Liver (tissue), 8 donors: ENCODE measurements at regions not wholly inside any gene's neighbourhood (a gene's known extent, or its start where the extent isn't known, plus 50 kb on each side); places are given as distances from the start of the nearest gene placed in this dataset.

Source experiments
- DNase-seq: peaks from one replicate; pipeline ENCODE4 v3.0.0-alpha.2; 2017; ENCODE audit warnings: low spot score
- H3K27ac ChIP-seq, 2 donors: one replicate each; pipeline ENCODE4 v1.7.0; 2013; ENCODE audit warnings: inconsistent platforms in 2 of 2, low read length in 2 of 2, control low read depth in 1 of 2, low read depth in 1 of 2, mild to moderate bottlenecking in 1 of 2
- H3K27me3 ChIP-seq, 4 donors: one replicate each; pipeline versions ENCODE4 v1.6.1 to v1.7.0; 2013; ENCODE audit warnings: low read length in 3 of 4, inconsistent platforms in 1 of 4, mild to moderate bottlenecking in 1 of 4, moderate library complexity in 1 of 4; ENCODE audit not compliant: control insufficient read depth in 4 of 4, insufficient read depth in 4 of 4
- H3K36me3 ChIP-seq, 4 donors: one replicate each; pipeline versions ENCODE4 v1.6.1 to v1.7.0; 2013; ENCODE audit warnings: low read length in 3 of 4, mild to moderate bottlenecking in 3 of 4, low read depth in 1 of 4, moderate library complexity in 1 of 4; ENCODE audit not compliant: control insufficient read depth in 4 of 4, insufficient read depth in 3 of 4
- H3K4me1 ChIP-seq, 4 donors: one replicate each; pipeline versions ENCODE4 v1.6.1 to v1.7.0; 2013; ENCODE audit warnings: low read length in 3 of 4, mild to moderate bottlenecking in 3 of 4, moderate library complexity in 1 of 4; ENCODE audit not compliant: control insufficient read depth in 4 of 4, insufficient read depth in 4 of 4
- H3K4me3 ChIP-seq, 3 donors: one replicate each; pipeline versions ENCODE4 v1.6.1 to v1.7.0; 2013; ENCODE audit warnings: low read length in 3 of 3, control low read depth in 1 of 3, low read depth in 1 of 3, mild to moderate bottlenecking in 1 of 3
- H3K9ac ChIP-seq, 2 donors: one replicate each; pipeline ENCODE4 v1.7.0; 2013; ENCODE audit warnings: low read length in 2 of 2, mild to moderate bottlenecking in 2 of 2, moderate library complexity in 2 of 2, control low read depth in 1 of 2, low read depth in 1 of 2
- H3K9me3 ChIP-seq, 4 donors: one replicate each; pipeline versions ENCODE4 v1.6.1 to v1.7.0; 2013; ENCODE audit warnings: low read length in 3 of 4; ENCODE audit not compliant: control insufficient read depth in 4 of 4
- EGR1 ChIP-seq, 2 donors: IDR thresholded peaks; 2 replicates each; pipeline ENCODE4 v1.6.1; 2016 to 2018; ENCODE audit warnings: antibody characterized with exemption in 2 of 2, low read depth in 2 of 2
- FOXA1 ChIP-seq: IDR thresholded peaks from 2 replicates; pipeline ENCODE4 v1.6.1; 2016; ENCODE audit warnings: antibody characterized with exemption
- FOXA2 ChIP-seq: IDR thresholded peaks from 2 replicates; pipeline ENCODE4 v1.6.1; 2016; ENCODE audit warnings: antibody characterized with exemption
- GABPA ChIP-seq, 2 donors: IDR thresholded peaks in 1 of 2; conservative IDR thresholded peaks in 1 of 2; 2 replicates each; pipeline ENCODE4 v1.6.1; 2016; ENCODE audit warnings: antibody characterized with exemption in 2 of 2, mild to moderate bottlenecking in 1 of 2, moderate library complexity in 1 of 2
- HNF4A ChIP-seq, 2 donors: conservative IDR thresholded peaks; 2 replicates each; pipeline ENCODE4 v1.6.1; 2016; ENCODE audit warnings: antibody characterized with exemption in 2 of 2, mild to moderate bottlenecking in 2 of 2
- HNF4G ChIP-seq: IDR thresholded peaks from 2 replicates; pipeline ENCODE4 v1.6.1; 2016; ENCODE audit warnings: antibody characterized with exemption
- JUND ChIP-seq, 2 donors: IDR thresholded peaks; 2 replicates each; pipeline ENCODE4 v1.6.1; 2016; ENCODE audit warnings: antibody characterized with exemption in 2 of 2
- NR2F2 ChIP-seq: IDR thresholded peaks from 2 replicates; pipeline ENCODE4 v1.6.1; 2016; ENCODE audit warnings: antibody characterized with exemption
- RAD21 ChIP-seq, 2 donors: IDR thresholded peaks; 2 replicates each; pipeline ENCODE4 v1.6.1; 2016; ENCODE audit warnings: antibody characterized with exemption in 2 of 2, mild to moderate bottlenecking in 2 of 2
- RXRA ChIP-seq, 2 donors: IDR thresholded peaks; 2 replicates each; pipeline ENCODE4 v1.6.1; 2017 to 2018; ENCODE audit warnings: antibody characterized with exemption in 2 of 2, mild to moderate bottlenecking in 1 of 2
- SP1 ChIP-seq: IDR thresholded peaks from 2 replicates; pipeline ENCODE4 v1.6.1; 2018; ENCODE audit warnings: antibody characterized with exemption, mild to moderate bottlenecking
- TAF1 ChIP-seq: conservative IDR thresholded peaks from 2 replicates; pipeline ENCODE4 v1.6.1; 2016; ENCODE audit warnings: antibody characterized with exemption, mild to moderate bottlenecking
- YY1 ChIP-seq: IDR thresholded peaks from 2 replicates; pipeline ENCODE4 v1.6.1; 2016; ENCODE audit warnings: antibody characterized with exemption, mild to moderate bottlenecking
- WGBS: extraction: QIAGEN DNeasy Blood & Tissue Kit; methylation state at CpG from one replicate; pipeline ENCODE4 v1.1.7; 2013; 5-methylcytosine and 5-hydroxymethylcytosine counted together
- TF ChIP-seq, protein P1 (sequence below): fragments of 150-350 bp; IDR thresholded peaks from 2 replicates; pipeline ENCODE4 v1.5.1; 2017; ENCODE audit warnings: improper control_type of control experiment, low read depth, low read length; ENCODE audit not compliant: missing input control
- TF ChIP-seq, protein P2 (sequence below): IDR thresholded peaks from 2 replicates; pipeline ENCODE4 v1.6.1; 2016; ENCODE audit warnings: antibody characterized with exemption
- TF ChIP-seq, protein P3 (sequence below): IDR thresholded peaks from 2 replicates; pipeline ENCODE4 v1.6.1; 2016; ENCODE audit warnings: antibody characterized with exemption, mild to moderate bottlenecking
- TF ChIP-seq, protein P4 (sequence below): IDR thresholded peaks from 2 replicates; pipeline ENCODE4 v1.6.1; 2016; ENCODE audit warnings: antibody characterized with exemption
- TF ChIP-seq, protein P5 (sequence below): IDR thresholded peaks from 2 replicates; pipeline ENCODE4 v1.6.1; 2016; ENCODE audit warnings: antibody characterized with exemption
- donor health status: healthy.
- donor health status: healthy.
- donor health status: healthy.
- donor health status: healthy.
- donor health status: healthy.

DNA sequence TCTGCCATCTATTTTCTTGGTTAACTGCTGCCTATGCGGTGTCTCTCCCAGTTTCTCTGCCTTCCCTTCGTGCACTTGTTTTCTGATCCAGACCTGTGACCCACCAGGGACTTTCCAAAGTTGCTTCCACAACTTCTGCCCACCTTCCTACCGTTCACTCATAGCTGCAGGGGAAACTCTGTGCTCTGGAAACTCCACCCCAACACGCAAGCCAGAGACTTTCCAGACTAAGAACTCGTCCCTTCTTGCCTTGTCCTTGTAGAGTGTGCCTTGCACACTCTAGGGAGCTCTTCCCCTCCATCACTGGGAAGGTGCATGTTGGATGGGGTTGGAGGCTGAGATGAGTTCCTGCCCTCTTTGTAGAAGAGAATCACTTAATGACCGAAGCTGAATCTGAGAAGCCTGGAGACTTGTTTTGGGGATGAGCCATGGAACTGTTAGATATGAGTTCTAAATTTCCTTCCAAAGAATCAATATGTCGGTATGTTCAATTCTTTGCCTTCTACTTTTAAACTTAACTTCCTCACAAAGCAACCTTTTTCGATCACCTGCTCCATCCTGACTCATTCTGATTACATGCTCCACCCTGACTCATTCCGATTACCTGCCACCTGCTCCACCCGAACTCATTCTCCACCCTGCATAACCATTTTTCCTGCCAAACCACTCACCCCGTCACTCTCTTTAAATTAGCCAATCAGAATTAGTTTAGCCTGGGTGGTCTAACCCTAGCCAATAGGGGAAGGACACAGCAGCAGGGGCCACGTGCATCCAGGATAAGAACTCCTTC lies 82.1 kb upstream of the CAPRIN2 start:
- Histone ChIP-seq H3K27me3 (peaks cover 0 to 3% (median 0%) of the 10 kb centered on the region in 4 donors), H3K4me1 (no peaks in the 10 kb centered on the region), H3K4me3 (no peak overlapping the region), H3K36me3 (no peaks in the 10 kb centered on the region), H3K27ac (no peak overlapping the region), H3K9me3 (no peaks in the 10 kb centered on the region), H3K9ac (no peak overlapping the region)
- WGBS = 75% methylated on average over 12 of the region's 12 CpGs
- no peak for DNase-seq
- no peak for TF ChIP-seq RAD21 (IDR thresholded peaks at IDR 0.05)
- TF ChIP-seq SP1 = no peak
- TF ChIP-seq, protein P1, sequence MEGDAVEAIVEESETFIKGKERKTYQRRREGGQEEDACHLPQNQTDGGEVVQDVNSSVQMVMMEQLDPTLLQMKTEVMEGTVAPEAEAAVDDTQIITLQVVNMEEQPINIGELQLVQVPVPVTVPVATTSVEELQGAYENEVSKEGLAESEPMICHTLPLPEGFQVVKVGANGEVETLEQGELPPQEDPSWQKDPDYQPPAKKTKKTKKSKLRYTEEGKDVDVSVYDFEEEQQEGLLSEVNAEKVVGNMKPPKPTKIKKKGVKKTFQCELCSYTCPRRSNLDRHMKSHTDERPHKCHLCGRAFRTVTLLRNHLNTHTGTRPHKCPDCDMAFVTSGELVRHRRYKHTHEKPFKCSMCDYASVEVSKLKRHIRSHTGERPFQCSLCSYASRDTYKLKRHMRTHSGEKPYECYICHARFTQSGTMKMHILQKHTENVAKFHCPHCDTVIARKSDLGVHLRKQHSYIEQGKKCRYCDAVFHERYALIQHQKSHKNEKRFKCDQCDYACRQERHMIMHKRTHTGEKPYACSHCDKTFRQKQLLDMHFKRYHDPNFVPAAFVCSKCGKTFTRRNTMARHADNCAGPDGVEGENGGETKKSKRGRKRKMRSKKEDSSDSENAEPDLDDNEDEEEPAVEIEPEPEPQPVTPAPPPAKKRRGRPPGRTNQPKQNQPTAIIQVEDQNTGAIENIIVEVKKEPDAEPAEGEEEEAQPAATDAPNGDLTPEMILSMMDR = no peak
- no peak for TF ChIP-seq GABPA (IDR thresholded peaks at IDR 0.05 in 1 of 2, conservative IDR thresholded peaks at IDR 0.05 in 1 of 2)
- TF ChIP-seq, protein P2, sequence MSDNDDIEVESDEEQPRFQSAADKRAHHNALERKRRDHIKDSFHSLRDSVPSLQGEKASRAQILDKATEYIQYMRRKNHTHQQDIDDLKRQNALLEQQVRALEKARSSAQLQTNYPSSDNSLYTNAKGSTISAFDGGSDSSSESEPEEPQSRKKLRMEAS = no peak
- TF ChIP-seq, protein P3, sequence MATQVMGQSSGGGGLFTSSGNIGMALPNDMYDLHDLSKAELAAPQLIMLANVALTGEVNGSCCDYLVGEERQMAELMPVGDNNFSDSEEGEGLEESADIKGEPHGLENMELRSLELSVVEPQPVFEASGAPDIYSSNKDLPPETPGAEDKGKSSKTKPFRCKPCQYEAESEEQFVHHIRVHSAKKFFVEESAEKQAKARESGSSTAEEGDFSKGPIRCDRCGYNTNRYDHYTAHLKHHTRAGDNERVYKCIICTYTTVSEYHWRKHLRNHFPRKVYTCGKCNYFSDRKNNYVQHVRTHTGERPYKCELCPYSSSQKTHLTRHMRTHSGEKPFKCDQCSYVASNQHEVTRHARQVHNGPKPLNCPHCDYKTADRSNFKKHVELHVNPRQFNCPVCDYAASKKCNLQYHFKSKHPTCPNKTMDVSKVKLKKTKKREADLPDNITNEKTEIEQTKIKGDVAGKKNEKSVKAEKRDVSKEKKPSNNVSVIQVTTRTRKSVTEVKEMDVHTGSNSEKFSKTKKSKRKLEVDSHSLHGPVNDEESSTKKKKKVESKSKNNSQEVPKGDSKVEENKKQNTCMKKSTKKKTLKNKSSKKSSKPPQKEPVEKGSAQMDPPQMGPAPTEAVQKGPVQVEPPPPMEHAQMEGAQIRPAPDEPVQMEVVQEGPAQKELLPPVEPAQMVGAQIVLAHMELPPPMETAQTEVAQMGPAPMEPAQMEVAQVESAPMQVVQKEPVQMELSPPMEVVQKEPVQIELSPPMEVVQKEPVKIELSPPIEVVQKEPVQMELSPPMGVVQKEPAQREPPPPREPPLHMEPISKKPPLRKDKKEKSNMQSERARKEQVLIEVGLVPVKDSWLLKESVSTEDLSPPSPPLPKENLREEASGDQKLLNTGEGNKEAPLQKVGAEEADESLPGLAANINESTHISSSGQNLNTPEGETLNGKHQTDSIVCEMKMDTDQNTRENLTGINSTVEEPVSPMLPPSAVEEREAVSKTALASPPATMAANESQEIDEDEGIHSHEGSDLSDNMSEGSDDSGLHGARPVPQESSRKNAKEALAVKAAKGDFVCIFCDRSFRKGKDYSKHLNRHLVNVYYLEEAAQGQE = no peak
- TF ChIP-seq NR2F2 = no peak
- TF ChIP-seq FOXA2 = no peak
- TF ChIP-seq HNF4G = no peak
- TF ChIP-seq YY1 = no peak
- no peak for TF ChIP-seq EGR1 (IDR thresholded peaks at IDR 0.05; ENCODE audit: low read depth in 2 of 2)
- no peak for TF ChIP-seq FOXA1
- no peak for TF ChIP-seq JUND (IDR thresholded peaks at IDR 0.05)
- TF ChIP-seq RXRA (IDR thresholded peaks at IDR 0.05) = no peak
- TF ChIP-seq TAF1 = no peak
- TF ChIP-seq, protein P4, sequence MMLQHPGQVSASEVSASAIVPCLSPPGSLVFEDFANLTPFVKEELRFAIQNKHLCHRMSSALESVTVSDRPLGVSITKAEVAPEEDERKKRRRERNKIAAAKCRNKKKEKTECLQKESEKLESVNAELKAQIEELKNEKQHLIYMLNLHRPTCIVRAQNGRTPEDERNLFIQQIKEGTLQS = no peak
- TF ChIP-seq, protein P5, sequence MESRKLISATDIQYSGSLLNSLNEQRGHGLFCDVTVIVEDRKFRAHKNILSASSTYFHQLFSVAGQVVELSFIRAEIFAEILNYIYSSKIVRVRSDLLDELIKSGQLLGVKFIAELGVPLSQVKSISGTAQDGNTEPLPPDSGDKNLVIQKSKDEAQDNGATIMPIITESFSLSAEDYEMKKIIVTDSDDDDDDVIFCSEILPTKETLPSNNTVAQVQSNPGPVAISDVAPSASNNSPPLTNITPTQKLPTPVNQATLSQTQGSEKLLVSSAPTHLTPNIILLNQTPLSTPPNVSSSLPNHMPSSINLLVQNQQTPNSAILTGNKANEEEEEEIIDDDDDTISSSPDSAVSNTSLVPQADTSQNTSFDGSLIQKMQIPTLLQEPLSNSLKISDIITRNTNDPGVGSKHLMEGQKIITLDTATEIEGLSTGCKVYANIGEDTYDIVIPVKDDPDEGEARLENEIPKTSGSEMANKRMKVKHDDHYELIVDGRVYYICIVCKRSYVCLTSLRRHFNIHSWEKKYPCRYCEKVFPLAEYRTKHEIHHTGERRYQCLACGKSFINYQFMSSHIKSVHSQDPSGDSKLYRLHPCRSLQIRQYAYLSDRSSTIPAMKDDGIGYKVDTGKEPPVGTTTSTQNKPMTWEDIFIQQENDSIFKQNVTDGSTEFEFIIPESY = no peak
- TF ChIP-seq HNF4A (conservative IDR thresholded peaks at IDR 0.05) = no peak
